HG03460 (cell line): ENCODE measurements at regions not wholly inside any gene's neighbourhood (a gene's known extent, or its start where the extent isn't known, plus 50 kb on each side); places are given as distances from the start of the nearest gene placed in this dataset.
"Not testable (repeated sequence)": the region's sequence is repeated elsewhere in the genome, so short reads cannot be mapped to it uniquely, and the experiment has no call there.

Experiments
- ATAC-seq: cut with Tn5 transposase; IDR thresholded peaks from one replicate; pipeline ENCODE4 v1.9.1; 2021; ENCODE audit not compliant: unreplicated experiment

DNA sequence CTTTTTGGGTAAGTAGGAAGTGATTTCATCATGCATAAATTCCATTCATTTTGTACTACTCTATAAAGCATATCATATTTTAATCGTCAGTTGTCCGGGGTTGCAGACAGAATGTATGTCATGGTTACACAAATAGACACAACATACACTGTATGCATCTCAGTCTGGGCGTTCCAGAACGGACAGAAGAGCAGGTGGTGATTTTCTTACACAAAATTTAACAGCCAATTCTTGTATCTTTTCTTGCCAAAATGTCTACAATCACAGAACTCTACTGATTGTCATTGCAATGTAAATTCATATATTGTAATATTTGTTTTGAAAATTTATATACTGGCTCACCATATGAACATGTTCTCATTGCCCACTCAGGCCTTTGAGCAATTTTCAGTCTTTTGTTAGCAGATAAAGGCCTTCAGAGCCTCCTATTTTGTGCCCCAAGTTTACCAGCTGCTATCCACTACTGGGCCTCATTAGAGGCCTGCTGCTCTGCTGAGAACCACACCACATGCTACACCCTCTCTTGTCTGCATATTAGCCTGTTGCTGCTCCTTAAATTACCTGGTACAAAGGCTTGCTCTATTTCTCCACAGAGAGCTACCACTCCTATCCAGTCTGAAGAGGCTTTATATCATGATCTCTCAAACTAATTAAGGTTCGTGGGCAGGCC, 61.5 kb downstream of the PRDM13 start:
- ATAC-seq: no peak

DNA sequence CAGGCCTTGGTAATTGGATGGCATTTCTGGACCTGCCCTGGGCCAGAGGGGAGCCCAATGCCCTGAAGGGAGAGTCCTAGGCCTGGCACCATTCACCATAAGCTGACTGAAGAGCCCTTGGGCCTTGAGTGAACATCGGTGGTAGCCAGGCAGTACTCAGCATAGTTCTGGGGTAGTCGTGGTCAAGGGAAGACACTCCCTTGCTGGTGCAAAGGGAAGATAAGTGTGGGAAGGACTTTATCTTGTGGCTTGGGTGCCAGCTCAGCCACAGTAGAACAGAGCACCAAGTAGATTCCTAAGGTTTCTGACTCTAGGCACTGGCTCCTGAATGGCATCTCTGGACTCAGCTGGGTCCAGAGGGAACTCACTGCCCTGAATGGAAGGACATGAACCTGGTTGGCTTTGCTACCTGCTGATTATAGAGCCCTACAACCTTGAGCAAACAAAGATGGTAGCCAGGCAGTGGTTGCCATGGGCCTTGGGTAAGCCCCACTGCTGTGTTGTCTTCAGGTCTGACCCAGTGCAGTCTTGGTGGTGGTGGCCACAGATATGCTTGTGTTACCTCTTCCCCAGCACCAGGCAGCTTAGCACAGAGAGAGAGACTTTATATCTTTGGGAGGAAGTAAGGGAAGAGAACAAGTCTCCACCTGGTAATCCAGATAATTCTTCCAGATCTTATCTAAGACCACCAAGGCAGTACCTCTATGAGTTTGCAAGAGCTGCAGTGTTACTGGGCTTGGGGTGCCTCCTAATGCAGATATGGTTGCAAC, 83.5 kb downstream of the PRDM13 start:
- no peak for ATAC-seq

DNA sequence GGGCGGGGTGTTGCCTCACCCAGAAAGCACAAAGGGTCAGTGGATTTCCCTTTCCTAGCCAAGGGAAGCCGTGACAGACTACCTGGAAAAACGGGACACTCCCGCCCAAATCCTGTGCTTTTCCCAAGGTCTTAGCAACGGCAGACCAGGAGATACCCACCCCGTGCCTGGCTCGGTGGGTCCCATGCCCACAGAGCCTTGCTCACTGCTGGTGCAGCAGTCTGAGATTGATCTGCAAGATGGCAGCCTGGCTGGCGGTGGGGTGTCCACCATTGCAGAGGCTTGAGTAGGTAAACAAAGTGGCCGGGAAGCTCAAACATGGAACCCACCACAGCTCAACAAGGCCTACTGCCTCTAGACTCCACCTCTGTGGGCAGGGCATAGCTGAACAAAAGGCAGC, 95.7 kb downstream of the PRDM13 start:
- ATAC-seq: not testable (repeated sequence)

DNA sequence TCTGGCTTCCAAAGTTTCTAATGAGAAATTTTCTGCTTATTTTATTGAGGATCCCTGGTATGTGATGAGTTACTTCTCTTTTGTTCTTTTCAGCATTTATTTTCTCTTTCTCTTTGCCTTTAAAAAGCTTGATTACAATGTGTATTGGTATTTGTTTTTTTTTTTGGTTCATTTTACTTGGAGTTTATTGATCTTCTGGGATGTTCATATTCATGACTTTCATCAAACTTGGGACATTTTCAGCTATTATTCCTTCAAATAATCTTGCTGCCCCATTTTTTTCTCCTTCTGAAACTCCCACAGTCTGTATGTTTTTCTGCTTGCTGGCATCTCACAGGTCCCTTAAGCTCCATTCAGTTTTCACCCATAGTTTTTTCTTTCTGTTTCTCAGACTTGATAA, 102.4 kb downstream of the PRDM13 start:
- no peak for ATAC-seq

DNA sequence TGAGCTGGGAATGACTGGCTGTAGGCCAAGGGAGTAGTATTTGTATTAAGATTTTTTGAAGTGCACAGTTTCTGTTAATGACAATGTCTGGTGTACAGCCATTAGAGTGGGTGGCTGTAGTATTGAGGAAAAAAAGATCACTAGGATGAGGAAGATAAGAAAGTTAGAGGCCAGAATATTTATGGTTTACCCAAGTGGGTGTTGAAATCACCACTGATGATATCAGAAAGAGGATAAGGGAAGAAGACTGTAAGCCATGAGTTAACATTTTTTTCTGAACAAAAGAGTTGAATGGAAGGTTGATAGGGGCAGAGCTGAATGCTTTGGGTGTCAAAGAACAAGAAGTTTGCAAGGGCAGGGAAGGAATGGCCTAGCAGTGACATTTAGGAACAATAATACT, 104.7 kb downstream of the PRDM13 start:
- no peak for ATAC-seq

DNA sequence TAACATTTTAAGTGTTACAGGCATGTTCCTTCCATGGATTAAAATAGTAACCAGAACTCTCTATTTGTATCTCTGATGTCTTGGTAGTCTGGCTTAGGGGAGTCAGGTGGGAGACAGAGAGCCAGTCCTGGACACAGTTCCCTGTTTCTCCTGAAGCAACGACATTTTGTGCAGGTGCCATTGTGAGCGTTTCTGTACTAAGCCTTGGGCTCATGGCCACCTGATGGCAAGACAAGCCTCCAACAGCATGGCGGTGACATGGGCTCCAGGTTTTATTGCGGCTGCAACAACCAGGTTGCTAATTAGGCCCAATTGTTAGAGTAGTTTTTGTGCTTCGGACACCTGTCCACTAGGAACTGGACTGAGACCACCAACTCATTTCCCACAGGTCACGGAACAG, 105.3 kb downstream of the PRDM13 start:
- ATAC-seq: no peak

DNA sequence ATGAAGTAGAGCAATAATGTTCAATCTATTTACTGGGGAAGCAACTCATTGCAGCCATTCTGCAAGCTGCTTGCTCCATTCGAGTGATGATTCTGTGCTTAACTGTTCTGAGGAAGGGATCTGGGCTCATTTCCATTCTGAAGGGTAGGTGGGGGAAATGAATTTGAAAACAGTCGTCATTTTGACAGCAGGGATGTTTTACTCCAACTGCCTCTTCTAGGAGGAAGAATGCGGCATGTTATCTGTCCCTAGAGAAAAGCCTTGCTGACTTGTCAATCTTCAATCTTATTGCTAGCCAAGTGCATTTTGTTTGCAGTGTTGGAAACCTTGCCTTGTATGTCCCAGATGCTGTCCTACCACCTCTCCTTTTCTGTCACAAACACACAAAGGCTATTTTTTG, 105.9 kb downstream of the PRDM13 start:
- no peak for ATAC-seq

DNA sequence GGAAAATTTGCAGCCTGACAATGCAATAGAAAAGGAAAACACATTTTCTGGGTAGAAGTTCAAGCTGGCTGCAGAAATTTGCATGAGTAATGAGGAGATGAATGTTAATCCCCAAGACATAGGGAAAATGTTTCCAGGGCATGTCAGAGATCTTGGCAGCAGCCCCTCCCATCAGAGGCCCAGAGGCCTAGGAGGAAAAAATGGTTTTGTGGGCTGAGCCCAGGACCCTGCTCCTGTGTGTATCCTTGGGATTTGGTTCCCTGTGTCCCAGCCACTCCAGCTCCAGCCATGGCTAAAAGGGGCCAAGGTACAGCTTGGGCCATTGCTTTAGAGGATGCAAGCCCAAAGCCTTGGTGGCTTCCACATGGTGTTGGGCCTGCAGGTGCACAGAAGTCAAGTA, 115.4 kb downstream of the PRDM13 start:
- ATAC-seq: not testable (repeated sequence)

DNA sequence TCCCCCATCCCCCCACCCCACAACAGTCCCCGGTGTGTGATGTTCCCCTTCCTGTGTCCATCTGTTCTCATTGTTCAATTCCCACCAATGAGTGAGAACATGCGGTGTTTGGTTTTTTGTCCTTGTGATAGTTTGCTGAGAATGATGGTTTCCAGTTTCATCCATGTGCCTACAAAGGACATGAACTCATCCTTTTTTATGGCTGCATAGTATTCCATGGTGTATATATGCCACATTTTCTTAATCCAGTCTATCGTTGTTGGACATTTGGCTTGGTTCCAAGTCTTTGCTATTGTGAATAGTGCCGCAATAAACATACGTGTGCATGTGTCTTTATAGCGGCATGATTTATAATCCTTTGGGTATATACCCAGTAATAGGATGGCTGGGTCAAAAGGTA, 123.6 kb downstream of the PRDM13 start:
- not testable (repeated sequence) for ATAC-seq

DNA sequence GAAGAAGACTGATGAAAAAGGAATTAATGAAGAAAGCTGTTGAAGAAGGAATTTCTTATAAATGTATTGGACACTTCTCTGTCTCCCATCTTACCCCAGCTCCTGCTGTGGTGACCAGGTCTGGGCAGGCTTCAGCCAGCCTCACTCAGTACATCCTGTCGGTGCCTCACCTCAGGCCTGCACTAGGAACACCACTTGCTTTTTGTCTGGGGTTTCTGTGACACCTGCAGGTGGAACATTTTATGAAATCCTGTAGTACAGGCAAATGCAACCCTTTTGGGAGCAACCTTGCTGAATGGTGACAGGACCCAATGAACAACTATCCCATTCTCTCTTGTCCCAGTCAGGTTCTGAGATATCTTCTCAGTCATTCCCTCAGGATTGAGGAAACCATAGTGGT, 129.7 kb downstream of the PRDM13 start:
- no peak for ATAC-seq

DNA sequence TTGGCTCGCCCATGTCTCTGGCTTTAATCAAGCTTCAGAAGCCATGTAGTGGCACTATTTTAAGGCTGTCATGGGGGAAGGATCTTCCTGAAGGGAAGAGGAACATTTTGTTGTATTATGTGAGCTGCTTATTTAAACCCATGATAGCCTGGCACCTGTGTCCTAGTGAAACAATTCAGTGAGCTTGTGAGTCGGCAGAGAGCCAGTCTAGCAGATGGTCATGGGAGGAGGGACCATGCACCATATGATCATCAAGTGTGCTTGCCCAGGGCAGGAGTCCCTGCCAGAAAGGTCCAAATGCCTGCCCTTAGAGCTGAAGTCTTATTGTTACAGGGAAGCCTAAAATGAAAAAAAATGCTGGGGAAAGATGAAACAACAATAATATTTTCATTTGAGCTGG, 132.9 kb downstream of the PRDM13 start:
- ATAC-seq: no peak

DNA sequence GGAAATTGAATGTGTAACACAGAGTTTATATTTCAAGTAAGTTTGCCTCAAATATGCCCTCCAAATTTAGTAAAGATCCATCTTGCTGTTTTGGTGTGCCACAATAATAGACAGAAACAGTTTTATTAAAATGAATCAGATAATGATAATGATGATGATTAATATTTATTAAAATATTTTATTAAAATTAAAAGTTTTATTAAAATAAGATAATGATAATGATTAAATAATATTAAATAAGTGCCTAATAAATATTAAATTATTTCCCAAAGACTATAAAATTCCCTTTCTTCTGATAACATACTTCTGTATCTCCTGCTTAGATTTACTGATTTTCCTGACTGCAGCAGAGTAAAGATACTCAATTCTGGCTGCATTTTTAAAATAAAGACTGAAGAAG, 134.5 kb downstream of the PRDM13 start:
- no peak for ATAC-seq

DNA sequence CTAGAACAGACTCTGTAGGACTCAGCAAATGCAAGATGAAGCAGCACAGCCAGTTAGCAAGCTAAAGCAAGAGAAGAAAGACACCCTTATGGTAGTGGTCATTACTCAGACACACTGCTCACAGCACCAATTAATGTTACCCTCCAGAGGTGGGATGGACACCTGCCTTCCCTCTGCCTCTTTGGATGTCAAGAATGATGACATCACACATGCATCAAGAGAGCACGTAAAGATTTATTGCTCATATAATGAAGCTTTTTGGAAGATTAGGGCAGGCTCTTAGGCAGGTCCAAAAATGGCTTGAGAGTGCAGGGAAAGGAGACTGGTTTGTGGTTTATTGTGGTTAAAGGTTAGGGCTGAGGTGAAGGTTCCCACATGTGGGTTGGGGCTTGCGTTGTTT, 137.0 kb downstream of the PRDM13 start:
- no peak for ATAC-seq

DNA sequence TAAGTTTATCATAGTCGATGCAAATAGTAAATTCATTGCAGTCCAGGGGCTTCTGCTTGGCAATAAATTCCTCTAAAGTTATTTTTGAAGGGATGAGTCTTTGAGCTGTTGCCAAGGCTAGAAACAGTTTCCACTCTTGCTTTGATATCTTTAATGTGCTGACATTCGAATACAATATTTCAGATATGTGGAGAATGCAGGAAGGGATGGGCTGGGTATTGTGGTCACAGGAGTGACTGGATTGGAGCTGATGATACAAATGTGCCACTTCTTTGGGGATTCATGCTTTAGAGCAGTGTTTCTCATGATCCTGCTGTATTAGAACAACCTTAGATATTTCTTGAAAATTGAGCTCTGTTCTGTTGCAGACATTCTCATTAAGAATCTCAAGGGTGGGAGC, 139.0 kb downstream of the PRDM13 start:
- ATAC-seq: no peak

DNA sequence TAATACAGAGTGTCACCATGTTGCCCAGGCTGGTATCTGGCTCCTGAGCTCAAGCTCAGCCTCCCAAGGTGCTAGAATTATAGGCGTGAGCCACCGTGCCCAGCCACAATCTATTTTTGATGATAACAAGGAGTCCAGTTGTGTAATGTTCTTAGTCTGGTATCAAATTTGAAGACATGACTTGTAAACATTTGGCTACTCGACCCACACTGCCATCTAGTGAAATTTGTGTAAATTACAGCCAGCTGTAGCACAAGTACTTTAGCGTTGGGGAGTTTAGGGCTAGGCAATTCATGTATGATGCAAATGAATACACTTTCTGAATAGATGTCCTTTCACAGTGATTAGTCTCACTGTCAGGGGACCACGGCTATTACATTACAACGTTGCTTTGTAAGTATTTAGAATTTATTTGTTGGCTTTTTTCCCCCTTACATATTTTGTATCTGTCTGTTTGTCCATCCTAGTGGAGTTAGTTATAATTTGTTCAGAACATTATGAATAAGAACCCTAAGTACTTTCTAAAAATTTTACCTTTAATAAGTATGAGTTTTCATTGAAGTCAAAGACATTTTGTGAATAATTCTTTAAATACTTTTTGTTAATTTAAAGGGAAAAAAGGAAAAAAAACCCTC, 139.7 kb downstream of the PRDM13 start:
- peak; percentile 91 for ATAC-seq

DNA sequence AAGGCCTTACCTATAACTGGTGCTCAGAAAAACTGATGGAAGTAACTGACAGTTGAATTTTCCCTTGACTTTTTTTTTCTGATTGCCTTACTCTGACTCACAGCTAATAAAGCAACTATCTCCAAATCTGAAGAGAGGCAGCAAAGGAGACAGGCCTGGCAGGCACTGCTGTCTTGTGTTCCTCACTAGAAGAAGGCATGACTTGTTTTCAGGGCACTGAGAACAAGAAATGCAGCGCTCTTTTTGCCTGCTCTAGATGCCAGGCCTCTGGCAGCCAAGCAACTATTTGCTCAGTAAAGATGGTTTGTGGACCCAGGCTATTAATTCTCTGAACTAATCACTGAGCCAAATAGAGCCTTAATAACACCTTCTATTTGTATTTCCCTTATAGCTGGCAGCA, 155.1 kb downstream of the PRDM13 start:
- no peak for ATAC-seq

DNA sequence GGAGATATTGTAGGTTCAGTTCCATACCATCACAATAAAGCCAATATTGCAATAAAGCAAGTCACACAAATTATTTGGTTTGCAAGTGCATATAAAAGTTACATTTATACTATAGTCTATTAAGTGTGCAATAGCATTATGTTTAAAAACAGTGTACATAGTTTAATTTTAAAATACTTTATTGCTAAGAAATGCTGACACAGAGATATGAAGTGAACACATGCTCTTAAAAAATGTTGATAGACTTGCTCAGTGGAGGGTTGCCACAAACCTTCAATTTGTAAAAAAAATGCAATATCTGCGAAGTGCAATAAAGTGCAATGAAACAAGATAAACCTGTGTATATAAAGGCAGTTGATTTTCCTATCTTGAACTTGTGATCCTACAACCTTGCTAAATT, 161.5 kb downstream of the PRDM13 start:
- no peak for ATAC-seq

DNA sequence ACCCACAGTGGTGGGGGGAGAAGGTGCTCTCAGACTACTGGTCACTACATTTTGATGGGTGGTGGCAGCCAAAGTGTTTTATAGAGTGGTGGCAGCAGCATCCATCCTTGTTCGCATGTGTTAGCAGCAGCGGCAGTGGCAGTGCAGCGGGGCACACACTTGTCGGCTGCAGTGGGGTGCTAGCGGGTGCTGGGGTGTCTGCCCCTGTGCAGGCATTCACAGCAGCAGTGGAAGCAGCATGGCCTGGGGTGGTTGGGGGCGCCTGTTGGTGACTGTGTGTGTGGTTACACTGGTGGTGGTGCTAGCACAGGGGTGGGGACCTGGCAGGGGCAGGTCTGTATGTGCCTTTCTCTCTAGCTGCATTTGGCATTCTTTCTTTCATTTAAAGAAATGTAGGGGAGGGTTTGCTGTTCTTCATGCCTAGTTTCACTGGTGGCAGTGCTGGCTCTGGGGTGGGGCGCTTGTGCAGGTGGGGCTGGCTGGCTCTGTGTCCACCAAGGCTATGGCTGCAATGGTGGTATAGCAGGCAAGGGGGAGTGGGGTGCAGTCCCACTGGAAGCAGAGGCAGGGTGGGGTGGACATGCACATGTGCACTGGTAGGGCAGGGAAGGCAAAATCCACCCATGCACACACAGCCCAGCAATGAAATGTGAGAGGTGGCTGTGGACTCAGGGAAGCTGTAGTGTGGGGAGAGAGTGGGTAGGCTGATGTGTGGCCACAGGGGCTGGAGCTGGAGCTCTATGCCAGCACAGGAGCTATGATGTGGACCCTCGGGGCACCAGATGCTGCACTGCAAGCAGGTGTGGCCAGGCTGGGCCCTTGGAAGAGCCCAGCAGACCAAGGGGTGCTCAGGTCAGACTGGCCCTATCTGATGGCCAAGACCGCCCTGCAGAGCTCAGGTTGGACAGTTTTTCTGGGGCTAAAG, 173.3 kb downstream of the PRDM13 start:
- ATAC-seq: no peak

DNA sequence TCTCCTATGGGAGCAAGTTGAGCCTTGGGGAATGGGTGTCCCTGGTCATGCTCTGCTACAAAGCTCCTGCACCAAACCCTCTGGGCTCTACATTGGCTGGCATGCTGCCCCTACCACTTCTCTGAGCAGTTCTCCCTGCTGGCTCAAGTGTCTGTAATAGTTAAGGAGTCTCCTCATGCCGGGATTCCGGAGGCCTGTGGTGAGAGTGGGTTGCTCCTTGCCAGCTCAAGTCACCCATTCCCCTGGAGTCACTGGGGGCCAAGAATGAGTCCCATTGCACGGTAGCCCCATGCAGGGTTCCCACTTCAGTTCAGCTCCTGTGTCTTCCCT, 173.9 kb downstream of the PRDM13 start:
- ATAC-seq: no peak

DNA sequence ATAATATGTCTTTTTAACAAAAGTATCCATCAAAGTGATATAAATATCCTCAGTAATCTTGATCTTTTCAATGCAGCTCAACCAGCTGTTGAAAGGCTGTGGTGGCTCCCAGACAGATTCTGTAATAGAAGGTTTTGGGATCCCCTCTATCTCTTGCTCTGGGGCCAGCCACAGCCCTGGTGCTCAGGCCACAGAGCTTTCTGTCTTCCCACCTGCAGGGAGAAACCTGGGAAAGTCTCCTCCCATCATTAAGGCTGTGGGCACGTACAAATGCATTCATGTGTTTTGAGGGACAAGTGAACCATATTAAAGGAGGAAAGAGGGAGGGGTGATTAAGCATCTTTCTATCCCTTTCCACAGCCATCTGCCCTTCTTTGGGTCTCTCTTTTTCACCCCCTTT, 183.1 kb downstream of the PRDM13 start:
- peak; percentile 53 for ATAC-seq

DNA sequence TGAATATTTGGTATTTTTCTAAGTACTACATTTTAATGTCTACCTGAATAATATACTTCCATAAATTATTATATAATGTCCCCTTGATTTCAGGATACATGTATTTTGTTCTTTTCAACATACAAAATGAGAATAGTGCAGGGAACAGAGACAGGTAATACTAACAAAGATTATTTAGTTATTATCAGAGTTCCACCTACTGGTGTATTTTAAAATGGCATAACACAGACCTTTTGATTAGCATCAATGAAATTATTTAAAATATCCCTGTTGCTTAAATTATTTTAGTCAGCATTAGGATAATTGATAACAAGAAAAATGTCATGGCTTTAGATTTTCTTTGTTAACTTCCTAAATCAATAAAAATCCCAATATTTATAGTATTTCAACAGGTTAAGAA, 184.0 kb downstream of the PRDM13 start:
- no peak for ATAC-seq
